ENCODE measurements at regions not wholly inside any gene's neighbourhood (a gene's known extent, or its start where the extent isn't known, plus 50 kb on each side); places are given as distances from the start of the nearest gene placed in this dataset.

GRCh38 chr2:128473175-128474035, 154.7 kb upstream of the HS6ST1 start:
- Histone ChIP-seq H3K27ac (no peak overlapping the region), H3K36me3 (no peaks in the 10 kb centered on the region), H3K4me3 (peak overlapping the region in 2 of 4 donors; percentile 15 to 17), H3K9me3 (peaks cover 0 to 5% (median 0%) of the 10 kb centered on the region in 3 donors), H3K27me3 (peaks cover 0 to 4% (median 0%) of the 10 kb centered on the region in 3 donors), H3K4me1 (no peaks in the 10 kb centered on the region)
- in situ Hi-C loops (cut with MboI; ENCODE audit: low sequenced_read_pairs in 4 of 4) (no loop called here), intact Hi-C loops (cut with DNase I; ENCODE audit: low total_unique reads) (no loop called here)
- peak; percentile 30 to 58 for ATAC-seq
- DNase-seq: peak in 1 of 2 donors; percentile 22
- TF ChIP-seq POLR2A (IDR thresholded peaks at IDR 0.05): no peak
- TF ChIP-seq CTCF (IDR thresholded peaks at IDR 0.05 in 4 of 5, conservative IDR thresholded peaks at IDR 0.05 in 1 of 5): no peak

- no peak overlapping the region for H3K27ac ChIP-seq
- intact Hi-C loops (cut with DNase I; ENCODE audit: low total_unique reads): no loop called here
- peaks cover 0 to 4% (median 0%) of the 10 kb centered on the region in 3 donors for H3K27me3 ChIP-seq
- no peaks in the 10 kb centered on the region for H3K4me1 ChIP-seq
- TF ChIP-seq CTCF (IDR thresholded peaks at IDR 0.05 in 4 of 5, conservative IDR thresholded peaks at IDR 0.05 in 1 of 5) (no peak), POLR2A (IDR thresholded peaks at IDR 0.05) (no peak)
- H3K9me3 ChIP-seq: peaks cover 0 to 4% (median 0%) of the 10 kb centered on the region in 3 donors
- in situ Hi-C loops (cut with MboI; ENCODE audit: low sequenced_read_pairs in 4 of 4): no loop called here
- ATAC-seq (no peak), DNase-seq (no peak)
- H3K4me3 ChIP-seq: no peak overlapping the region
- no peaks in the 10 kb centered on the region for H3K36me3 ChIP-seq
Measured at GRCh38 chr2:128474036-128474955, 155.6 kb upstream of the HS6ST1 start.

GRCh38 chr2:128474962-128475361, 156.3 kb upstream of the HS6ST1 start:
- in situ Hi-C loops (cut with MboI; ENCODE audit: low sequenced_read_pairs in 4 of 4): no loop called here

More at GRCh38 chr2:128474962-128475361, 156.3 kb upstream of the HS6ST1 start:
- DNase-seq (no peak), ATAC-seq (no peak)
- Histone ChIP-seq H3K27me3 (peaks cover 0 to 4% (median 0%) of the 10 kb centered on the region in 3 donors), H3K9me3 (no peaks in the 10 kb centered on the region), H3K36me3 (no peaks in the 10 kb centered on the region), H3K4me3 (no peak overlapping the region), H3K4me1 (no peaks in the 10 kb centered on the region), H3K27ac (no peak overlapping the region)
- intact Hi-C loops (cut with DNase I; ENCODE audit: low total_unique reads): no loop called here
- TF ChIP-seq POLR2A (IDR thresholded peaks at IDR 0.05): no peak
- no peak for TF ChIP-seq CTCF (IDR thresholded peaks at IDR 0.05 in 4 of 5, conservative IDR thresholded peaks at IDR 0.05 in 1 of 5)
